ENCODE measurements at regions not wholly inside any gene's neighbourhood (a gene's known extent, or its start where the extent isn't known, plus 50 kb on each side); places are given as distances from the start of the nearest gene placed in this dataset.

GRCh38 chr4:181508601-181509000, 734.6 kb upstream of the TENM3 start:
- TF ChIP-seq CTCF (IDR thresholded peaks at IDR 0.05): no peak
- no peak for TF ChIP-seq POLR2A (IDR thresholded peaks at IDR 0.05)
